Dendritic cell treated with granulocyte-macrophage colony-stimulating factor and Interleukin-4, amounts not matched to agents 40 ng/mL and 50 ng/mL, for 4 days (primary cell): ENCODE measurements at regions not wholly inside any gene's neighbourhood (a gene's known extent, or its start where the extent isn't known, plus 50 kb on each side); places are given as distances from the start of the nearest gene placed in this dataset.

Source experiments
- H3K27ac Mint-ChIP-seq: one replicate; pipeline ENCODE4 v1.8.0; 2022; ENCODE audit warnings: mild to moderate bottlenecking, mixed read lengths
- H3K27me3 Mint-ChIP-seq: one replicate; pipeline ENCODE4 v1.8.0; 2022; ENCODE audit warnings: mild to moderate bottlenecking, mixed read lengths
- H3K36me3 Mint-ChIP-seq: one replicate; pipeline ENCODE4 v1.8.0; 2022; ENCODE audit warnings: low read depth, mixed read lengths
- H3K4me1 Mint-ChIP-seq: one replicate; pipeline ENCODE4 v1.8.0; 2022; ENCODE audit warnings: low read depth, mixed read lengths
- H3K4me3 Mint-ChIP-seq: one replicate; pipeline ENCODE4 v1.8.0; 2022; ENCODE audit warnings: mild to moderate bottlenecking, moderate library complexity, mixed read lengths
- H3K9me3 Mint-ChIP-seq: one replicate; pipeline ENCODE4 v1.8.0; 2022; ENCODE audit warnings: mixed read lengths
- intact Hi-C: fragments of 100-400 bp; cut with micrococcal nuclease; formaldehyde crosslinking; loops from one replicate; pipeline ENCODE4 v1.15.0; 2022

GRCh38 chr9:80213613-80214012 is 641.8 kb downstream of the TLE4 start:
- intact Hi-C loops = no loop called here
- Mint-ChIP-seq H3K9me3 (peaks cover 54% of the 10 kb centered on the region), H3K27ac (no peak overlapping the region), H3K36me3 (no peaks in the 10 kb centered on the region), H3K27me3 (no peaks in the 10 kb centered on the region), H3K4me3 (no peak overlapping the region), H3K4me1 (no peaks in the 10 kb centered on the region)

DNA sequence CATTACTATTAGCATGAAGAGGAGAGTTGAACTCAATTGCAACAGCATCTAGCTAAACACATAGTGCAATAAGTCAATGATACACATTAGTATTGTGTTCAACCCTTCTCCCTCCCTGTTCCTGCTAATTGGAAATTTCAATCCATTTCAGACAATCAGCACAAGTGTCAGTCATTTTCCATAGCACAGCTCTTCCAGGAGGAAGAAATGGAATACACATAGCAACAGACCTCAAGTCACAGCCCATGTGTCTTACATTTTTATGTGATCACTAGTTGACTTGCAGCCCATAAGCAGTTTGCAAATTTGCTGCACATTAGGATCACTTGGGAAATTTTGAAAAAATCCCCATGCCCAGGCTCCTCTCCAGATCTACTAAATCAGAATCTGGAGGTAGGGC is 636.9 kb downstream of the TLE4 start:
- peaks cover 48% of the 10 kb centered on the region for H3K9me3 Mint-ChIP-seq

DNA sequence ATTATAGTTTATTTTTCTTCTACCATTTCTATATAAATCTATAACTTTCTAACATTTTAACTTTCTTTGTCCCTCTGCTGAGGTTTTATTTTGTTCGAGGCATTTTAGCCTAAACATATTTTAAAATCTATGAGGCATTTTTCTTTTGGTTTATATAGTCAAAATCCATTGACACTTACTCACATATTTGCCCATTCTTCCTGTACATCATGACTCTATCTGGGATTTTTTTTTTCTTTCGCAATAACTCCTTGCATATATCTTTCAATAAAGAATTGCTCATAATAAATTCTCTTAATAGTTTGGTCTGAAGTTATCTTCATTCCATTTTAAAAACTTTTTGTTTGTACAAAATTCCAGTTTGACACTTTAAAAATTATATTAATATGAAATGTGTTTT is 632.3 kb downstream of the TLE4 start:
- Mint-ChIP-seq H3K27ac (no peak overlapping the region), H3K9me3 (peaks cover 18% of the 10 kb centered on the region), H3K36me3 (no peaks in the 10 kb centered on the region), H3K4me3 (no peak overlapping the region), H3K27me3 (no peaks in the 10 kb centered on the region), H3K4me1 (no peaks in the 10 kb centered on the region)
- intact Hi-C loops = no loop called here

More for the DNA sequence above, 636.9 kb downstream of the TLE4 start:
- no peaks in the 10 kb centered on the region for H3K27me3 Mint-ChIP-seq
- H3K27ac Mint-ChIP-seq = no peak overlapping the region
- no peaks in the 10 kb centered on the region for H3K4me1 Mint-ChIP-seq
- intact Hi-C loops = no loop called here
- no peaks in the 10 kb centered on the region for H3K36me3 Mint-ChIP-seq
- no peak overlapping the region for H3K4me3 Mint-ChIP-seq

DNA sequence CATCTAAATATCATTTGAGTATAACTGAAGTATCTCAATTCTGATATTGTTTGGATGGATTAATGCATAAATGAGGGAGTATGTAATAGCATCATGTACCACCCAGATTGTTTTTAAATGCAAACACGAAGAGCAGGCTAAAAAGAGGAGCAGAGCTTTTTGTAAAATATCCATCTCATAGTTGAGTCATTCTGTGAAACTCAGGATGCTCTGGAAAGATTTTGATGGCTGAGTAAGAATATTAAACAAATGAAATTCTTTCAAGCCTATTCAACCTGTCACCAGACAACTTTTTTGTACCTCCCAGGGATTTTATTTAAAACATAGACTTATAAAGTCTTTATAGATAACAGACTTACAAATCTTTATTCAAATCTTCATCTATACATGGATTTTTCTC is 625.9 kb downstream of the TLE4 start:
- Mint-ChIP-seq H3K27me3 (no peaks in the 10 kb centered on the region), H3K4me1 (no peaks in the 10 kb centered on the region), H3K27ac (no peak overlapping the region), H3K4me3 (no peak overlapping the region), H3K36me3 (no peaks in the 10 kb centered on the region), H3K9me3 (peaks cover 9% of the 10 kb centered on the region)
- intact Hi-C loops = no loop called here

GRCh38 chr9:80191108-80191507 is 619.3 kb downstream of the TLE4 start:
- H3K4me3 Mint-ChIP-seq = no peak overlapping the region
- no peaks in the 10 kb centered on the region for H3K4me1 Mint-ChIP-seq
- no peaks in the 10 kb centered on the region for H3K36me3 Mint-ChIP-seq
- no peaks in the 10 kb centered on the region for H3K27me3 Mint-ChIP-seq
- peaks cover 4% of the 10 kb centered on the region for H3K9me3 Mint-ChIP-seq
- no peak overlapping the region for H3K27ac Mint-ChIP-seq
- intact Hi-C loops = no loop called here

GRCh38 chr9:80188579-80188978 is 616.8 kb downstream of the TLE4 start:
- H3K27ac Mint-ChIP-seq = no peak overlapping the region
- H3K4me1 Mint-ChIP-seq = no peaks in the 10 kb centered on the region
- no peaks in the 10 kb centered on the region for H3K27me3 Mint-ChIP-seq
- no peak overlapping the region for H3K4me3 Mint-ChIP-seq
- no peaks in the 10 kb centered on the region for H3K36me3 Mint-ChIP-seq
- intact Hi-C loops = no loop called here
- H3K9me3 Mint-ChIP-seq = peaks cover 24% of the 10 kb centered on the region

DNA sequence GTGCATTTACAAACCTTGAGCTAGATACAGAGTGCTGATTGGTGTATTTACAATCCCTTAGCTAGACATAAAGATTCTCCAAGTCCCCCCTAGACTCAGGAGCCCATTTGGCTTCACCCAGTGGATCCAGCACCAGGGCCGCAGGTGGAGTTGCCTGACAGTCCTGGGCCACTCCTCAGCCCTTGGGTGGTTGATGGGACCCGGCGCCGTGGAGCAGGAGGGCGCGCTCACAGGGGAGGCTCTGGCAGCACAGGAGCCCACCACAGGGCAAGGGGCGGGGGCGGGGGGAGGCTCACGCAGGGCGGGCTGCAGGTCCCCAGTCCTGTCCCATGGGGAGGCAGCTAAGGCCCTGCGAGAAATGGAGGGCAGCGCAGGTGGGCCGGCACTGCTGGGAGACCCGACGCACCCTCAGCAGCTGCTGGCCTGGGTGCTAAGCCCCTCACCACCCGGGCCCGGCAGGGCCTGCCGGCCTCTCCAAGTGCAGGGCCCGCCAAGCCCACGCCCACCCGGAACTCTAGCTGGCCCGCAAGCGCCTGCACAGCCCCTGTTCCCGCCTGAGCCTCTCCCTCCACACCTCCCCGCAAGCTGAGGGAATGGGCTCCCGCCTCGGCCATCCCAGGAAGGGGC is 613.5 kb downstream of the TLE4 start:
- Mint-ChIP-seq H3K36me3 (no peaks in the 10 kb centered on the region), H3K27ac (no peak overlapping the region), H3K27me3 (no peaks in the 10 kb centered on the region), H3K9me3 (peaks cover 24% of the 10 kb centered on the region), H3K4me3 (no peak overlapping the region), H3K4me1 (no peaks in the 10 kb centered on the region)
- intact Hi-C loops = no loop called here

DNA sequence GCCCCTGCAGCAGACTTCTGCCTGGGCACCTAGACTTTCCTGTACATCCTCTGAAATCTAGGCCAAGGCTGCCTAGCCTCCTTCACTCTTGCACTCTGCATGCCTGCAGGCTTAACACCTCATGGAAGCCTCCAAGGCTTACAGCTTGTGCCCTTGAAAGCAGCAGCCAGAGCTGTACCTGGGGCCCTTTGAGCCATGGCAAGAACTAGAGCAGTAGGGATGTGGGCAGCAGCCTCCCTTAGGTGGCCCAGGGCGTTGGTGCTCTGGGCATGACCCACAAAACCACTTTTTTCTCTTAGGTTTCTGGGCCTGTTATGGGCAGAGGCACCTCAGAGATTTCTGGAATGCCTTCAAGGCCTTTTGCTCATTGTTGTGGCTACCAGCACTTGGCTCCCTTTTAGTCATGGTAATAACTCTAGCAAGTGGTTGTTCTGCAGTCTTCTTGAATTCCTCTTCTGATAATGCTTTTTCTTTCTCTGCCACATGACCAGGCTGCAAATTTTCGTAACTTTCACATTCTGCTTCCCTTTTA is 606.2 kb downstream of the TLE4 start:
- Mint-ChIP-seq H3K4me3 (no peak overlapping the region), H3K4me1 (no peaks in the 10 kb centered on the region), H3K27ac (no peak overlapping the region), H3K27me3 (no peaks in the 10 kb centered on the region), H3K9me3 (no peaks in the 10 kb centered on the region), H3K36me3 (no peaks in the 10 kb centered on the region)
- intact Hi-C loops = no loop called here

DNA sequence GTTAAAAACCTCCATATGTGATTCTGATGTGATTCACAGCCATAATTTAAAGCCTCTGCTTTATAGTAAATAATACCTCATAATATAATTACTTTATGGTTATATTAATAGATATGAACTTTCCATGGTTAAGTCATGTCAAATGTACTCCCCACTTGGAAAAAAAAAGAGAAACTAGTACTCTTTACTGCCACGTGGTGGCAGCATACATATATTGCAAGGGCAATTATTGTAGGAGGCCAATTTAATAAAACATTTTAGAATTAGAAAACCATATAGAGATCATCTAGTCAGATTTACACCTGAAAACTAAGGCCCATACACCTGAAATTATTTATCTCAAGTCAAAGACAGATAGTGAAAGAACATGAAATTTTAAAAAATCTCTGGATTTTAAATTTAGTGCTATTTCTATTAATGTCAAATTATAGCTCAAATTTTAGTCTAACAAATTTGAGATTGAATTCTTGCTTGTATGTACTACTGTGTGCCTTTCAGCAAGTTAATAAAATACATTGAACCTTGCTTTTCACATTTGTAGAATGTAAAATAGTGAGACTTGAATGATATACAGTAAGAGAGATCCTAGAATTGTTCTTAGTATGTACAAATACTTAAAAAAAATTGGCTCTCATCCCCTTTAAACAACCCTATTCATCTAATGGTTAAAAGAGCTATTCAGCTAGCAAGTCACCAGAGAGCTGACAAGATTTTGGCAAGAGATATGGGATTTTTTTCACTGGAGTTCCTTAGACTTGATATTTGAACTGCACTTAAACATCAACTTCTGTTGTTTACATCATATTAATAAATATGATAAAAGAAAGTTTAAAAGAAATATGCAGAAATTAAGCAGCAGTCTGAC is 603.8 kb downstream of the TLE4 start:
- intact Hi-C loops = loop anchor here (2.0 kb wide), 1 partner anchor 1047 kb away; no protein-coding TSS in a partner anchor
- no peaks in the 10 kb centered on the region for H3K4me1 Mint-ChIP-seq
- no peaks in the 10 kb centered on the region for H3K9me3 Mint-ChIP-seq
- H3K27me3 Mint-ChIP-seq = no peaks in the 10 kb centered on the region
- no peak overlapping the region for H3K4me3 Mint-ChIP-seq
- no peak overlapping the region for H3K27ac Mint-ChIP-seq
- no peaks in the 10 kb centered on the region for H3K36me3 Mint-ChIP-seq

GRCh38 chr9:80163889-80164288 is 592.1 kb downstream of the TLE4 start:
- H3K36me3 Mint-ChIP-seq = no peaks in the 10 kb centered on the region
- no peak overlapping the region for H3K4me3 Mint-ChIP-seq
- no peaks in the 10 kb centered on the region for H3K9me3 Mint-ChIP-seq
- H3K27me3 Mint-ChIP-seq = no peaks in the 10 kb centered on the region
- intact Hi-C loops = no loop called here
- no peaks in the 10 kb centered on the region for H3K4me1 Mint-ChIP-seq
- no peak overlapping the region for H3K27ac Mint-ChIP-seq

GRCh38 chr9:80158554-80159170 is 586.9 kb downstream of the TLE4 start:
- H3K27ac Mint-ChIP-seq = no peak overlapping the region
- H3K4me3 Mint-ChIP-seq = no peak overlapping the region
- no peaks in the 10 kb centered on the region for H3K36me3 Mint-ChIP-seq
- no peaks in the 10 kb centered on the region for H3K27me3 Mint-ChIP-seq
- peaks cover 7% of the 10 kb centered on the region for H3K9me3 Mint-ChIP-seq
- H3K4me1 Mint-ChIP-seq = no peaks in the 10 kb centered on the region
- intact Hi-C loops = no loop called here

GRCh38 chr9:80158131-80158530 is 586.4 kb downstream of the TLE4 start:
- Mint-ChIP-seq H3K9me3 (peaks cover 13% of the 10 kb centered on the region), H3K27me3 (no peaks in the 10 kb centered on the region), H3K4me1 (no peaks in the 10 kb centered on the region), H3K4me3 (no peak overlapping the region), H3K36me3 (no peaks in the 10 kb centered on the region), H3K27ac (no peak overlapping the region)
- intact Hi-C loops = no loop called here

DNA sequence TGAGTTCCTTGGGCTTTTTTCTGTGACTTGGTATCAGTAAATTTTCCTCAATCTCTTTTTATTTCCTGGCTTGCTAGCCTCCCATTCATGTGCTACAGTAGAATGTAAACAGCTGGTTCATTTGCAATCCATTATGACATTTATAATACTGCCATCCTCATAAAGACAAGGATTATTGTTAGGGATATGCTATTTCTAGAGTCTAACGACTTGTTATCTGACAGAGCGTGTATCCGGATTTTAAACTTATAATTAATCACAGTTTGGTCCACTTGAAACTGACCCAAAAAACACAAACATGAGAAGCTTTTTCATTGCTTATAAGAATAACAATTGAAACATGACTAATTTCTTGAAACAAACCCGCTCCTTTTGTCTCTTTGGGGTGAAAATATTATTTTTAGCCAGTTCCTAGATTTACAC is 585.8 kb downstream of the TLE4 start:
- Mint-ChIP-seq H3K36me3 (no peaks in the 10 kb centered on the region), H3K27ac (no peak overlapping the region), H3K4me3 (no peak overlapping the region), H3K27me3 (no peaks in the 10 kb centered on the region), H3K9me3 (peaks cover 14% of the 10 kb centered on the region), H3K4me1 (no peaks in the 10 kb centered on the region)
- intact Hi-C loops = no loop called here

GRCh38 chr9:80156756-80157472 is 585.1 kb downstream of the TLE4 start:
- no peaks in the 10 kb centered on the region for H3K4me1 Mint-ChIP-seq
- no peaks in the 10 kb centered on the region for H3K27me3 Mint-ChIP-seq
- no peak overlapping the region for H3K4me3 Mint-ChIP-seq
- intact Hi-C loops = no loop called here
- H3K36me3 Mint-ChIP-seq = no peaks in the 10 kb centered on the region
- H3K9me3 Mint-ChIP-seq = peaks cover 14% of the 10 kb centered on the region
- no peak overlapping the region for H3K27ac Mint-ChIP-seq
